ENCODE measurements at regions not wholly inside any gene's neighbourhood (a gene's known extent, or its start where the extent isn't known, plus 50 kb on each side); places are given as distances from the start of the nearest gene placed in this dataset.

DNA sequence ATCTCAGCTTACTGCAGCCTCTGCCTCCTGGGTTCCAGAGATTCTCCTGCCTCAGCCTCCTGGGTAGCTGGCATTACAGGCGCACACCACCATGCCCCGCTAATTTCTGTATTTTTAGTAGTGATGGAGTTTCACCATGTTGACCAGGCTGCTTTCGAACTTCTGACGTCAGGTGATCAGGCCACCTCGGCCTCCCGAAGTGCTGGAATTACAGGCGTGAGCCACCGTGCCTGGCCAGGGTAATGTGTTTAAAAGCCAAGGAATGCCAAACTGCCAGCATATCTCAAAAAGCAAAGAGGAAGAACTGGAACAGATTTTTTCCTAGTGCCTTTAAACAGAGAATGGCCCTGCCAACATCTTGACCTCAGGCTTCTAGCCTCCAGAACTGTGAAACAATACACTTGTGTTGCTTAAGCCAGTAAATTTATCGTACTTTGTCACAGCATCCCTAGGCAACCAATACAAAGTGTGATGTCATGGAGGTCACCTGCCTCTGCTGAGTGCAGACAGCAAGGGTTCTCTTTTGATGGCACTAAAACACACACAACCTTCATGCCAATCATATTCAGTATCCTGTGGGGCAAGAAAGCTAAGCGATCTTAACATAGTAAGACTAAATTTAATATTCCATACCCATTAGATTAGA is 858.3 kb upstream of the TMPRSS15 start:
- no peak for DNase-seq

DNA sequence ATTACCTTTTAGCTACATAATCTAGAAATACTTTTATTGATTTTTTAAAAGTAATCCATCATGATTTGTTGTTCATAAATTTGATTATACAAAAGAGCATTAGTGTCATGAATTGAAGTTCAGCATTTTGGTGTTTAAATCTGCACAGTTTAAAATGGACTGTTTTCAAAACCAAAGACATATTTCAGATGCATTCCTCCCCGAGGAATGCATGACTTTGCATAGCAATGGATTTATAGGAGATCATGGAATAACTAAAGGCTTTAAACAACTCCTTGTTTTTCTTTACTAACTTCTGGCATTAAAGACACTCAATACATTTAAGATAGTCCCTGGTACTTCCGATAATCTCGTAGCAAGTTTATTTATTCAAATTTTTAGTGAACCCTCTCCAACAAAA is 863.1 kb upstream of the TMPRSS15 start:
- no peak for DNase-seq

DNA sequence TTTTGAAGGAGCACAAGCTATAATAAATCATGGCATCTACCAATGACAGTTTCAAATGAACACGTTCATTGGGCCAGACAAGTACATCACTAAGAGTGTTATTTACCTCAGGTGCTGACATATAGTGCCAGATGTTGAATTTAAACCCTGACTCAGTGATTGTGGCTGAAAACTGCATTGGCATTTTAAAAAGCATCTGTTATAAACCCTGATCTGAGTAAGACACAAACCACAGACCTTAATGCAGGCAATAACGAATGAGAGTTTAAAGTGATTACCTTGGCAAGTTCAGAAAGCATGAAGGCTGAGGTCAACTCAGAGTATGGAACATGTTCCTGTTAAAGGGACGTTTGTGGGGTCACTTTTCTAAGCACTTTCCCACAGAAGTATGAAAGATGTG is 865.1 kb upstream of the TMPRSS15 start:
- DNase-seq: no peak

DNA sequence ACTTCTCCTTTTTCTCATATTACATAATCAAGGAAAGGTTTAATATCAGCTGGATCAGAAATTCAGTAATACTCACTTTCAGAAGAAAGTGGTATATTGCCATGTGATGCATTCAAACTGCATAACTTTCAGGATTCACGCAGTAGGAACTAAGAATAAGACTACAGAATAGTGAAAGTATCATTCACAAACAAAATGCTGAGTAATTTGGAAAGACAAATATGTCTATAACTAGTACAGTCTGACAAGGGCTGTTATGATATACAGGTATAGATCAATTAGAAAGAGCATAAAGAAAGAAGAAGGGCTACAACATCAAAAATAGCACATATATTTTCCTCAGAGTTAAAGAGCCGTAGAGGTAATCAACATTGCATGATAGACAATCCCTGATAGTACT is 871.5 kb upstream of the TMPRSS15 start:
- no peak for DNase-seq

DNA sequence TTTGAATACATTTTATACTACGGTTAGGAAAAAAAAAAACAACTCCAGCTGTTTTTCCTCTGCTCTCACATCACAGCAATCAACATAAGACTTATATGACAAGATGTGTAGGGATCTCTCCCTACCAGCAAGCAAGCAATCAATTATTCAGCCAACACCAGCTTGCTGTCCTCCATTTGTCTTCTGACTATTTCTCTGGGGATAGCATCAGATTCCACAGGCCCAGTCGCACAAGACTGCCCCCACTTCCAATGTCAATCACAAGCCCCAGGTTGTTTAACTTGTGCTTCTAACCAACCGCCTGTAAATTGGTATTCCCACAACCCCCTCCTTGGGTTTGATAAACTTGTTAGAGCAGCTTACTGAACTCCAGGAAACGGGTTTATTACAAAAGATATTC is 873.1 kb upstream of the TMPRSS15 start:
- DNase-seq: no peak

DNA sequence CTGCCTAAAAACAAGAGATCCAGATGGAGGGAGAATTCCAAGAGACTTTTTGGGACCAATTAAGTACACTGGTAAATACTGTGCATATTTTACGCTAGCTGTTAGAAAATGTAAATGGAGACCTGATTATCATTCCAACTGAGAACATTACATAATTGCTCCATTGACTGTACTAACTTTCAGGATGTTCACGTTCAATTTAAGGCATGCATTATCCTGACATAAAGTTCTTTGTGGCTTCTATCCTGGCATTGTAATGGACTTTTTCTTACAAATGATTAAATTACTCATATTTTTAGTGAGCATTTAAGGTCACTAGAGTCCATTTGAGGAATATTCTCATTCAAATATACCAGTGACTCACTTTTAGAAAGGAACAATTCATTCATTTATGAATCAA is 883.3 kb upstream of the TMPRSS15 start:
- no peak for DNase-seq

DNA sequence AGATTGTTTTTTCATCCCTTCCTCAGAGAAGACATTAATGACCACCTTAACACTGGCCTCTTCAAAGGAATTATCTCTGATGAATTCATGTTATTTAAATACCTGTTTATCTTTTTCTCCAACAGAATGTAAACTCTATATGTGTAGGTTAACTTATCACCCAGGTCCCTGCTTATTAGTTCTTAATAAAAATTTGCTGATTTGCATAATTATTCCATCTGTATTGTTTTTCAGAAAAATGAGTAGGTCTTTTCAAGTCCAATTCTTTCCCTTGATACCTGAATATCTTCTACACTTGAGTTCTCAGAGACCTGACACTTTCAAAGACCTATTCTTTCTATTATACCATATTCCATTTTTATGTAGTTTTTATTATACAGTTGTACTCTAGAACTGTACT is 886.7 kb upstream of the TMPRSS15 start:
- no peak for DNase-seq

DNA sequence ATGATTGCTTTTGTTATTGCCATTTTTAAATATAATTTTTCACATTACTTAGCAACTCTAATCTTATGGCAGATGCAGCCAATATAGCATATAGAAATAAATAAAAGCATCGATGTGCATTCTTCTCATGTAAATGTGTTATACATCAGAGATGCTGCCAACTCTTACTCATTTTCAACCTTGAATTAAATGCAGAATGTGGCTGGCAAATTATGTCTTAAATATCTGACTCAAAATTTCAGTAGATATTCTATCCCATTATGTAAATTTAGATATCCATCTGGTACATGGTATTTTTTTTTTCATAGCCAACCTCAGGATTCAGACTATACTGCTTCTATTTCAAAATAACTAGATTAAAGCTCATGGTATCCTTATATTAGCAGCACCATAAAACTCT is 916.7 kb upstream of the TMPRSS15 start:
- no peak for DNase-seq

DNA sequence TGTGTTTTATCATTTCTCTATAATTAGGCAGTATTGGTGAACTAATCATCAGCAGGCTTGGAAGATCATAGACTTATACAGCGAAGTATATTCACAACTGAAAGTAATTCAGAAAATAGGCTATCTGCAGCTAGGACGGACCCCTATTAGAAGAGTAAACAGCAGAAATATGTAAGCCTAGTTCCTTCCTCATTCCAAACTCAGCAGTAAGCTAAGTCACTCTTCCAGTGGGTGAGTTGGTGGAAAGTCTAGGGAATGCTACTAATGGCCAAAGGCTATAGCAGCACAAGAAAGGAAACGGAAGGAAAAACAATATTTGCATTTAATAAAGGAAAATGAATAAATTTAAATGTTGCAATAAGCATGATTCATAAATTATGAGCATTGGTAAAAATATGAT is 918.1 kb upstream of the TMPRSS15 start:
- no peak for DNase-seq

DNA sequence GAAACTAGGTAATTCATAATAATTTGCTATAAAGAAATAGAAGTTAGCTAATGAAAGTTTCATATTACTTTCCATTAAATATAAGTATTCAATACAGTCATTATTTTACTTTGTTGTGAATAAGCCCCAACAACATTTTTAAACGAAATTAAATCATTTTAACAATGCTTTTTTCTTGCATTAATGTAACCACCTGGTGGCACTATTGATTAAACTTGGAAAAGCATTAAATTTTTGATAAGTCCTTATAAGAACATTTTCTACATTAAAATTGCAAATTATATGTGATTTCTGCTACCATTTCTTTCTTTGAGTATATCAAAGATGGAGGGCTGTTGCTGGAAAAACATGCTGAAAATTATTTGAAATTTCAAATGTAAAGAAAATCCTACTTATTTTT is 918.8 kb upstream of the TMPRSS15 start:
- DNase-seq: no peak

DNA sequence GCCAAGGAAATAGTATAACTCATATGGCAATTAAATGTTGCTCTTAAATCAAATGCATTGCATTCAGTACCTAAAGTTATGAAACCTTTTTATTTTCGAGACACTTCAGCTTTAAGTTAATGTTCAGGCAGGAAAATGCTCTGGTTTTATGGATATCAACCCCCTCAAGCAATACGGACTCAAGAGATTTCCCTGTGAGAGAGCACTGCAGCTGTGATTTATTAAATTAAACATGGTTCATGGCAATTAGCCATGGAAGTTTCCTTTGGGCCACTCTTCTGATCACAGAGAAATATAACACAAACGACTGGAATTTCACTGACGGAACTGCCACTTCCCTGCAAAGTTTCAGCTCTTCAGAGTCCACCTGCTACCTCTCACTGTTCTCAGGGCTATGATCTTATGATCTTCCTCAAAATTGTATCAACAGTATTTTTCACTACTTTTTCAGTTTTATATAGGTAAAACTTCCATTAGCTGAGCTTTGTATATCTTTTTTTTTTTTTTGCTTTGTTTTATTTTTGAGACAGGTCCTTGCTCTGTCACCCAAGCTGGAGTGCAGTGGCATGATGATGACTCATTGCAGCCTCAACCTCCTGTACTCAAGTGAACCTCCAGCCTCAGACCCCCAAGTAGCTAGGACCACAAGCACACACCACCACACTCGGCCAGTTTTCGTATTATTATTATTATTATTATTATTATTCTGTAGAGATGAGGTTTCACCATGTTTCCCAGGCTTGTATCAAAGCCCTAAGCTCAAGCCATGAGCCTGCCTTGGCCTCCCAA is 923.1 kb upstream of the TMPRSS15 start:
- no peak for DNase-seq

DNA sequence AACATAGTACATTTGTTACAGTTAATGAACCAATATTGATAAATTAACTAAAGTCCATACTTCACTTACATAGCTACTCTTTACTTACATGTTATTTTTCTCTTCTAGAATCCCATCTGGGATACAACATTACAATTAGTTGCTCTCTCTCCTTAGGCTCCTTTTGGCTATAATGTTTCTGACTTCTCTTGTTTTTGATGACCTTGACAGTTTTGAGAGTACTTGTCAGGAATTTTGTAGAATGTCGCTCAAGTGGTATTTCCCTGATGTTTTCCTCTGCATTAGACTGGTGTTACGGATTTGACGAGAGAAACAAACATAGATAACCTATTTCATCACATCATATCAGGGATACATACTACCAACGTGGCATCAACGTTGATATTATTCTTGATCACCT is 925.4 kb upstream of the TMPRSS15 start:
- DNase-seq: no peak

DNA sequence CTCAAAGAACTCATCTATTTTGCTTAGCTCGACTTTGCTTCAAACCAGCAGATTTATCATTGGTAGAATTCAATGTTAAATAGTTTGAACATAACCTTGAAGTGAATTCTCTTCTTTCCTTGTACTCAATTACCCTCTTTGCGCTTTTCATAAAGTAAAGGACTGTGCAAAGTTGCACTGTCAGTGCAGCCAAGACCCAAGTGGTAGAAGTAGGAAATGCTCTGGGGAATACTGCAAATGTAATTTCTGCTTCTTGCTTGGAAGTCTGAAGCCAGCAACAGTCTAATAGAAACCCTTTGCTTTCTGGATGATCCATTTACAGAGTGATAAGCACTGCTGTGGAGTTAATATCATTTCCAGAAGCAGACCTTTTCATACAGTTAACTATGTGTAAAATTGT is 936.7 kb upstream of the TMPRSS15 start:
- no peak for DNase-seq

DNA sequence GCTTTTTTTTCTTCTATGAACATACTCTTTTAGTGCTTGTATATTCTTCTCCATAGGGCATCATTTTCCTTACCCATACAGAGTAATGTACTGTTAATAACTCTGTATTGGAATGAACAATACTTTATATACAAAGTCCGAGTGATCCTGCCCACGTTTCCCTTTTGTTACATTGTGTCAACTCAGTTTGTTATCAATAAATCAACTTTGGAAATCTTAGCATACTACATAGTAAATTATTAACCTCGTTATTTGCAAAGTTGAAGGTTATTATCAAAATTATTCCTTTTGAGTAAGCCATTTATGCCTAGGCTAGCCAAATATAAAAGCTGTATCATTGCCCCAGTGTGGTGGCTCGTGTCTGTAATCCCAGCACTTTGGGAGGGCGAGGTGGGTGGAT is 937.4 kb upstream of the TMPRSS15 start:
- DNase-seq: no peak

DNA sequence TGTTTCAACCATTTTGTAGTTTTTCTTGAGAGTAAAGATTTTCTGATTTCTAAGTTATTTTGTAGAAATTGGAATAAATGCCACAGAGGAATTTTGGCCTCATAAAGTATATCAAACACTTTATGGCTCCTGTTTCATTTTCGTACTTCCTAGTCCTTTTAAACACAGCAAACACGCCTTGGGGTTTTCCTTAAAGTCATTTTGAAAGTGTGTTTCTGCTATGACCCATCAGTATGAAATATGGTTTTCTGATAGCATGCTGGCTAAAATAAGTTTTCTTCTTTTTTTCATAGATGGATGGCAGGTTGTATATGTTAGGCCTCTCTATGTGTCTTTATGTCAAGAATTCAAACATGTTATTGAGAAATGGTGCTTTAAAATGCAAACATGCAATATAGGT is 940.1 kb upstream of the TMPRSS15 start:
- DNase-seq: no peak

DNA sequence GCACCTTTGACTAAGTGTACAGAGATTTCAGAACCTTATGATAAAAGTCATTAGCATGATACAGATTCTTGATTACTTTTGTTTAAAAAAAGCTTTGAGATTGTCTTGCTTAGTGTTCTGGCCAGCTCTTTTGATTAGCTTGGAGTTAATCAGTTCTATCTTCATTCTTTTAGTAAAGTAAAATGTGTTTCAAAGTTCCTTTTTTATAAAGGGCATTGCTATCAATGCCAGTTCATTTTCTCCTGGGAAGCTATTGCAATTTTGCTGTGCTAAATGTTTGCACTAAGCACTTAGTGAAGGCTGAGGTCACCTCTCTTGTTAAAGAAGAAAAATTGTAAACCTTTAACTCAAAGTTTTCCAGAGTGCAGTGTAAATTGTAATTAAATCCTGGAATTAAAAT is 946.7 kb upstream of the TMPRSS15 start:
- DNase-seq: no peak

DNA sequence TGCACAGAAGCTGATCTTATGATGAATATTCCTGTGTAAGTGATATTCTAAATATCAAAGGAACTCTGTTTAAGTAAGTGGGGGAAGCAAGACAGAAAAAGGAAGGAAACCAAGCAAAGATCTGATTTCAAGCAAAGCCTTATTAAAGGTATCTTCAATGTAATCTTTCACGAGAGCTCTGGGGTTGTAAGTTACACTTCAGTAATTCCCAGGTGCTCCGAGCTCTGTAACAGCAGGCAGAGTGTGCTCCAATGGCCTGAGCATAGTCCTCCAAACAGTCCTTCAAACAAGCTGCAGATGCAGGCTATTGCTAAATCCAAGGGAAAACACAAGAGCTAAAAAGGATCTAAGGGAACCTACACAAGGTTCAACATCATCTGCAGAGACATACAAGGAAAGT is 949.7 kb upstream of the TMPRSS15 start:
- DNase-seq: no peak

DNA sequence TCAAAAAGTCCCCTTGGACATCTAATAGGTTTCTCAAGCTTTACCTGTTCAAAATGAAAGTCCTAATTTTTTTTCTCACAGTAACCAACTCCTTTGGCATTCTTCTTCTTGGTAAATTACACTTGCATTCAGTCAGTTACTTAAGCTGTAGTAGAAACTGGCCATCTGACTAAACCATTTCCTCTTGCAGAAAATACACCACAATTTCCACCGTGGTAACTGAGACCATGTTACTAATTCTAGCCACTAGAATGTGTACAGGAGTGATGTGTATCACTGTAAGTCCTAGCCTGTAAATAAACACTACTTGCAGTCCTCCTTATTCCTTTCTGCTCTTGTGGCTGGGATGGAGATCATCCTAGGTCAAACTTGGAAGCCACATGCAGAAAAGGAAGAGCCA is 965.4 kb upstream of the TMPRSS15 start:
- DNase-seq: no peak

DNA sequence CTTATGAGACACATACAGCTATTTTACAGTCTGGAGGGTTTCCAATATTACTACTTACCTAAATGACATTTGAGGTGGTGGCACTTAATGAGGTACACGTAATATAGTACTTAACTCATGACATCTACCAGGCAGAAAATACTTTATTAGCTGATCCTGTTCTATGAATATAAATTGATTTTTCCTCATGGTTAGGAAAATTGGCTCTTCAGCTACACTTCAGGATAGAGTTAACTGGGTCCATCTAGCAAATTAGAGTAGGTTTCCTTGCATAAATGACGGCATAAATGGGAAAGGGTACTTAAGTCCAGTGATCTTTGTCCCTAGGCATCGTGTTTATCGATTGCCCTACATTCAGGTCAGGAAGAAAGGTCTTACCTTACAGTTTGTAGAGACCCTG is 988.8 kb upstream of the TMPRSS15 start:
- no peak for DNase-seq

DNA sequence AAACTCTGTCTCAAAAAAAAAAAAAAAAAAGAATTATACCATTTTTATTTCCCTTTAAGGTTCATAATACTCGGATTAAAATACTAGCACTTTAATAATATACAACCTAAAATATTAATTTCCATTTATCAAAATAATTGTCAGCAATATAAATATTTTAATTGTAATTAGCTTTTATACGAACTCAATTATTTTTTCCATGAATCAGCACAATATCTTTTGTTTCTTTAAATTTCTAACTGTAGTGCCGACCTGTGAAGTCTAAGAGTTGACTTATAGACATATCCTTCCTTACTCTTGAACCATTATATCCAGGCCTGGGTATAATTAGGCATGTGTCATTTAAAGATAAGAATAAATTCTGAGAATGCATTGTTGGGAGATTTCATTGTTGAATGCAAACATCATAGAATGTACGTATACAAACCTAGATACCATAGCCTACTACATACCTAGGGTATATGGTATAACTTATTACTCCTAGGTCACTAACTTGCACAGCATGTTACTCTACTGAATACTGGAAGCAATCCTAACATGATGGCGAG is 996.7 kb upstream of the TMPRSS15 start:
- no peak for DNase-seq

DNA sequence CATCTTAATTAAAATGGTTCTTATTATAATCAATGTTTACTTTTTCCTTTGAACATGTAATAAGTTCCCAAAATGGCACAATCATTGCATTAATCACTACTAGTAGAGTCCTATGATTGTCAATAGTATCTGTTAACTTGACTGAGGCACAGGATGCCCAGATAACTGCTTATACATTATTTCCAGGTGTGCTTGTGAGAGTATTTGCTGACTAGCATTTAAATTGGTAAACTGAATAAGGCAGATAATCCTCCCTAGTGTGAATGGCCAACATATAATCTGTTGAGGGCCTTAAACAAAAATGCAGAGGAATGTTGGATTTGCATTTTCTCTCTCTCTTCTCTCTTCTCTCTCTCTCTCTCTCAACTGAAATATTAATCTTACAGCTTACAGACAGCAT is 999.3 kb upstream of the TMPRSS15 start:
- no peak for DNase-seq

DNA sequence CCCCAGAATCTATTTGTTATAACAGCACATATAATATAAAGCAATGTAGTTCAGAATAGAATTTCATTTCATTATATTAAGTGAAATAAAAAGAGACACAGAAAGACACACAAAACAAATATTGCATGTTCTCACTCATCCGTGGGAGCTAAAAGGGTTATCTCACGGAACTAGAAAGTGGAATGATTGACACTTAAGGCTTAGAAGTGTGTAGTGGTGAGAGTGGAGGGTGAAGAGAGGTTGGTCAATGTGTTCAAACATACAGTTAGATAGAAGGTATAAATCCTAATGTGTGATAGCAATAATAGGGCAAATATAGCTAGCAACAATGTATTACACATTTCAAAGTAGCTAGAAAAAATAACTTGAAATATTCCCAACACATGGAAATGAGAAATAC is 1001.7 kb upstream of the TMPRSS15 start:
- no peak for DNase-seq

DNA sequence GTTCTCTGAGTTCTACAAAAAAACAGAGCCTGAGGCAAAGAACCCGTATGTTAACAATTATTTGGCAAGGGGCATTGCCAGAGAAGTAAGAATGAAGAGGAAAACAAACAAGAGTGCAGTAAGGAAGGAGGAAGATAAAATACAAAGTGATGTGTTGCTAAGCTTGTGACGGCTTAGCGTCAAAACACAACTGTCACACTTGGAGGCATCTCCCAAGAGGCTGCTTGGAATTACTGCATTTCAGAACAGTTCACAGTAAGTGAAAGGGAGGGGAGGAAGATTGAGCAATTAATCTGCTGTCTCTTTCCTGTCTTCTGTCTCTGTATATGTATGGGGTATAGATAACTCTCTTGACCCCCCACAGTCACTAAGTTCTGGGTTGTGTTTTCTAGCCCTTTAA is 1017.0 kb upstream of the TMPRSS15 start:
- no peak for DNase-seq

DNA sequence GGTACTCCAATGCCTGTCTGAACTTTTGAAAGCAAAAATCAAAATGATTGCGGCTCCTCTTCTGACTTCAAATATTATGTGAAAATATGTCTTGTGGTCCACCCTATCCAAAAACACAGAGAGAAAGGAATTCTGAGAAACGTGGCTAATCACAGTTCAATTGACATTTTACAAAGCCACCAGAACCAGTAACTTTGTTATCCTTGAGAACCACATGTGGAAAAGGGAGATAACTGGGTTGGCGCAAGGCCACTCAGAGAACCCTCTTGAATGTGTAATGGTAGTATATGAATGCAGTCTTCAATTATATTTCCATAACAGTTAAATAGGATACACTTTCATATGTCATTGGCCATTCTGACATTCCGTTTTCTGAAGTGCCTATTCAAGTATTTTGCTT is 1030.0 kb upstream of the TMPRSS15 start:
- DNase-seq: no peak

Measured in CD4-positive, alpha-beta T cell treated with Interleukin-17A for 4 hours (primary cell).